GM19467 (cell line): ENCODE measurements at regions not wholly inside any gene's neighbourhood (a gene's known extent, or its start where the extent isn't known, plus 50 kb on each side); places are given as distances from the start of the nearest gene placed in this dataset.

Experiments used
- ATAC-seq: cut with Tn5 transposase; IDR thresholded peaks from one replicate; pipeline ENCODE4 v1.9.1; 2021; ENCODE audit warnings: mild to moderate bottlenecking, moderate library complexity; ENCODE audit not compliant: unreplicated experiment

DNA sequence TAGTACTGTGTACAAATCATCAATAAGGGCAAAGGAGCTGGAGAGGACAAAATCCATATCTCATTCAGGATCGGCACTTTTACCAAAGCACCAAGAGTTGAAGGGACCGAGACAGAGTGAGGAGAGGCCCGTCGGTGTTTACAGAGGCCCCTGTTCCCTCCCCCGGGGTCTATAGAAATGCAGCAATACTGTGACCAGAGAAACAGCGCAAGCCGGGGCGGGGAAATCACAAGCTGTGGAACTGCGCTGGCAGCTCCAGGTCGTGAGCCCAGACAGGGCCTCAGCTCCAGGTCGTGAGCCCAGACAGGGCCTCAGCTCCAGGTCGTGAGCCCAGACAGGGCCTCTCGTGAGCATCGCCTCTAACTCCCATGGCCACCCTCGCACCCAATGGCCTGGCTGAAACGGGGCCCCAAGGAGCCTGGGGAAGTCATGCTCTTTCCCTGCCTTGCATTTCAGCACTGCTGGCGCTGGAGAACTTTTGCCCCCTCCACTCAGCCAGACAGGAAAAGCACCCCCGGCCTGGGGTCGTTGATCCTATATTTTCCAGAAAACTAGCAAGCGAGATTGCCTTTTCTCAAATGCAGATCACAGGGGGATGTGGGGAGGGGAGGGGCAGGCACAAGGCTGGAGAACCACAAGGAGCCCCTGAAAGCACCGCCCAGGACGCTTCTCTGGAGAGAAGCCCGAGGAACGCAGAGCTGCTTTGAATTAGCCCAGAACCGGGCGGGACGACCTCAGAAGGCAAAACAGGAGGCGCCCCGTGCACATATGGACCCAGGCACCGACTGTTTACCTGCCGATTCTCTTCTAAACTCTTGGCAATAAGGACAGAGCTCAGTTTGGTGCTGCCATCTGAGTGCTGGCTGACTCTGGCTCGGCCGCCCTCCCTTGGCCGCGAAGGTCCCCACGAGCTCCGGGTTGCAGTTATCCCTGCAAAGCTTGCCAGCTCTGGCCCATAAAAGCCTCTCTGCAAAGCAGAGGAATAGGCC is 223.7 kb downstream of the ACKR3 start:
- ATAC-seq: no peak

DNA sequence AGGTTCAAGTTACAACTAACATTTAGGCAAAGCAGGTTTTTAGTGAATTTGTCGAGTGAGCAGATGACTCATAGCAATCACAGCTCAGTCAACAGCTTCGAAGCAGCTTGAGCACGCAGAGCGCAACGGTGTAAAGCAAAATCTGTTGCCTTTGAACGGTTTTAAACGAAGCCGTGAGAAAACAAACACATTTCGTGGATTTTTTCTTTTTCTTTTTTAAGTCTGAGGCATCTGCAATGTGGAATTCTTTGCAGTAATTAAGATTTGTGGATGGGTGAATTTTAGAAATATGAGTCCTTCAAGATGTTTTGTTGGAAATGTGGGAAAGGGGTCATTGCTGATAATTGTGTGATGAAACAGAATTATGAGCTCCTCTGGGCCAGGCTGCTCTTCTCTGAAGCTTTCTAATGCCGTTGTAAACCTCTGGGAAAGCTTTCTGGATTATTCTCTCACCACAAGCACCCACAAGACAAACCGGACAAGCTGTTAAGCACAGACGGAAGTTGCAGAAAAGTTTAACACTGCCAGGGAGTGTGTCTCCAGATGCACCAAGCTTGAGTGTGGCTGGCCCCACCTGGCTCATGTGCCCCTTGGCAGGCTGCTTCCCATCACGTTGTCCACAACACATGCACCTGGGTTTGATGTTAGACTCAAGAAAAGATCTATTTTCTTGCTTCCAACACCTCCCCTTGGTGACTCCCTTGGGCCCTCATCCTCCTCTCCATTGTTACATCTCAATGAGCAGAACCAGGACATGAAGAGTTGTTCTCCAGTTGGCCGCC is 224.7 kb downstream of the ACKR3 start:
- no peak for ATAC-seq

DNA sequence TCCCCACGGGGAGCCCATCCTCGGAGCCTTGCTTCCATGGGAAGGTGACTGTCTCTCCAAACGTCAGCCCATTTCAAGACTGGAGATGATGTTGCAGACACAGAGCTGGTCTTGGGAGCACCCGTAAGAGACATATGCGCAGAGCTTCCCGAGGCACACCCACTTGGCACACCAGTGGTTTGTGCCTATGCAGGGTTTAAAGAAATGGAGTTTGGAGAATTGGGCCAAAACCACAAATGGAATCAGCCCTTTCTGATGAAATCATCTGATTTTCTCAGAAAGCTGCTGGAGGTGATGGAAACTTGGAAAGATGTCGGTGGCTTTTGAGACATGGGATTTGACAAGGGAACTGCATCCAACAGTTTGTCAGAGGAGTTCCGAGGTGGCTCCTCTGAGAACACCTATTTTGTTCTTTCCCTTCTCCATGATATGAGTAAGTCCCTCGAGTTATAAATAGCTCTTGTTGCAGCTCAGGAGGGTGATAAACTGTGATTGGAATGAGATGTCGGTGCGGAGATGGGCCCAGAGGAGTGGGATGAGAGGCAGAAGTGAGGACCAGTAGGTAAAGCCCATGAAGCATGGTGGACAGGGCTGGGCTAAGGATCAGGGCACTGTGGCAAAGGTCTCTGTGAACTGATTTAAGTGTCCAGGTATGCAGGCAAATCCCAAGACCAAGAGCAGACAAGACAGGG is 225.7 kb downstream of the ACKR3 start:
- ATAC-seq: no peak

DNA sequence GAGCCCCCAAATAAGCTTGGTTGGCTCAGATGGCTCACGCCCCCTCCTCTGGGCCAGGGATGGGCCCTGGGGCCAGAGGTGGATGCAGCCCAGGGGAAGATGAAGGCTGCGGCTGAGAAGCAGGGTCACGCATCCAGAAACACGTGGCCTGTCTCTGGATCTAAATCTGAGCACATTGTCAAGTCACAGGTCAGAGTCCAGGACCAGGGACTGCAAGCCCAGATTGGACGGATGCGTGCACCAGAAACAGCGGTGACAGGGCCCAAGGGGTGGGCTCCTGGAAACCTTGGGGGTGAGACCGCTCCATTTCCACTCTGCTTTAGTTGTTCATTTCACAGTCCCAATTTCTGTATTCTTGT is 226.2 kb downstream of the ACKR3 start:
- ATAC-seq: no peak

DNA sequence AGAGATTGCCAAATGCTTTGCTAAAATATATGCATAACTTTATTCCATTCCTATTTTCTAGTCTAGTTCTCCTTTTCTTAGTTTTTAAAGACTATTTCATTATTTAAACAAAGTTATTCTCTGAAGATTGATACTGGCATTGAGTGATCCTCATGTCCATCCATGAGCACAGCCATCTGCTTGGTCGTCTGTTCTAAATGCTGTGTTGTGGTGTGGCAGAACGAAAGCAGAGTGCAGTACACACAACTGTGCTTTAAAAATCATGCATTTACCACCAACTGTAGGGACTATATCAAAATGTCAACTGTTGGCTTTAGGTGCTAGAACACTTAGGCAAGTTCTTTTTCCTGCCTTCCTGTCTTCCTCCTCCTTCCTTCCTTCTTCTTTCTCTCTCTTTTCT is 226.6 kb downstream of the ACKR3 start:
- no peak for ATAC-seq

DNA sequence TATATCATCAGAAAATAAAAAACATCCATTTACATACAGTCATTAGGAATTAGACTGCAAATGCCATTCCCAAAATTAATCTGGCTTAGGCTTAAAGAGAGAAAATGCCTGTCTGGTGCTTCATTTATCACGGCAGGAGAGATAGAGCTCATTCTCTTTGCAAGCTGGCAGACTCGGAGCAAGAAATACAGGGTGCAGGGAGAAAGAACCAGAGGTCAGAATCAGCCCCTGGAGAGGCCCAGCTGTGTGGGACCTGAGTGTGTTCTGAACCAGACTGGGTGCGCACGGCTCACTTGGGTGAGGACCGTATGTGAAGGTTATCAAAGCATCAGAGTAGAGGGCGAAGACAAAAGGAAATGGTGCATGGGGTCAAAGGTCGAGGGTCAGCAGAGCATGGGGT is 227.8 kb downstream of the ACKR3 start:
- ATAC-seq: no peak

DNA sequence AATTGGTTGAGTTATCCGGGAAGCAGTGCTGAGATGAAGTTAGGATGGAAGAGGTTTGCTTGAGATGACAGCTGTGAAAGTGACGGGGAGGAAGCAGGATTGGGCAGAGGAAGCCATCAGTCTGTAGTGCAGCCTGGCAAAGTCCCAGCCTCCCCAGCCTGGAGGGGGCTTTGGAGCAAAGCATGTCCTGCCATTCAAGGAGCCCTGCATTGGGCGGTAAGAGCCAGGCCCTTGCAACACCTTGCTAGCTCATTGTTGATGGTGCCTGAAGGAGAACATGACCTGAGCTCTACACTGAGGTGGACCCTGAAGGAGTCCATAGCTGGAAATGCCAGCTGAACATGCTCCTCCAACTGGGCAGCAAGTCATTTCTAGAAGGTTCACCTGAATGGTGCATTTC is 228.9 kb downstream of the ACKR3 start:
- no peak for ATAC-seq

DNA sequence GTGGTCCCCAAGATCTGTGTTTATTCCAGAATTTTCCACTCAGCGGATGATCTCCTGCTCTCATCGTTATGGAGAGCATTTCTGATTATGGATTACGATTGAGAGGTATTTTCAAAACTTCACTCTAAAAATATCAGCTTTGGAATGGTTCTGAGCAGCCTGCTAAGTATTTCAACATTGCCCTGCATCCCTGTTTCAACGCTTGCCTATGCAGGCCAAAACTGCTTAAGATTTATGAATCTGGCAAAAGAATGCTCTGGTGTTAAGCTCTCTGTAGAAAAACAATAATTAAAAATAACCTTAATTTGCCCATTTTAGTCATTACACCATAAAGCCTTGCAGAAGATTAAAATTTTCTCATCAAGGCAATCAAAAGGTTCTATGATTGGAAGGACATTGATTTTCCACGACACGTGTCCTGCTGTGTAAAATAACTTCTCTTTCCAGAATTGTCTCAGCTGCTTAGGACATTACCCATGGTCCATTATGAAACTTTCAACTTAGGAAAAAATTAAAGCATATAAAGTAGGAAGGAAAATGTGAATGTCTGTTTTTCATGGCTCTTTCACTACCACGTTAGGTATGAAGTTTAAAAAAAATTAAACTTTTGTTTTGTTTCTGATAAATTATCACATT is 229.9 kb downstream of the ACKR3 start:
- ATAC-seq: no peak

DNA sequence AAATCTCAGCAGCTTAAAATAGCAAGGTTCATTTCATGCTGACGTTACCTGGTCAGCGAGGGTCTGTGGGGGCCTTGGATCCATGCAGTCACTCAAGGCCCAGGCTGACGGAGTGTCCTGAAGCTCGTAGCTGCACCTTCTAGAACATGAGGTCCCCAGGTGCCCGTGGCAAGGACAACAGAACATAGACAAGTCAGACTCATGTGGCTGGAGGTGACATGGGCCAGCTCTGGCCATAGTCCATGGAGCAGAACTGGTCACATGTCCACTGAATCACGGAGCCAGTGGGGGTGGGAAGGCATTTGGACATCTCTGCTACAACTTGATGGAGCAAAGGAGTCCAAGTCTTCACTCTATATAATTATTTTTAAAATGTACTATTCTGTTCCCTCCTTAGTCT is 233.2 kb downstream of the ACKR3 start:
- no peak for ATAC-seq

DNA sequence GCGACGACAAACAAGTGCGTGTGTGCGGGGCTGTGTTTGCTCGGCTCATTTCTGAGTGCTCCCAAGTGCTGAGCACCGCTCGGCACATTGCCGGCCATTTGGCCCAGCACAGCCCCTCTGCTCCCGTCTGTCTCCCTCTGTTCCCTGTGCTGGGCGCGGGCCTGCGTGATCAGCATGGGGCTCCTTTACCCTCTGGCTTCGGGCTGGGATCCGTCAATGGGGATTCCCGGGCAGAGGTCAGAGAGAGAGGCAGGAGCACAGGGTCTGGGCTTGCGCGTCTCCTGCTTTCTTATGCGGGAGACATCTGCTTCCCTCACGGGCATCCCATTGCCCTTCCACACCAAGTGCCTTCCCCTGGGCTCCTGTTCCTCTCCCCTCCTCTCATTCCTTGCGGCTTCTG is 234.0 kb downstream of the ACKR3 start:
- ATAC-seq: no peak

DNA sequence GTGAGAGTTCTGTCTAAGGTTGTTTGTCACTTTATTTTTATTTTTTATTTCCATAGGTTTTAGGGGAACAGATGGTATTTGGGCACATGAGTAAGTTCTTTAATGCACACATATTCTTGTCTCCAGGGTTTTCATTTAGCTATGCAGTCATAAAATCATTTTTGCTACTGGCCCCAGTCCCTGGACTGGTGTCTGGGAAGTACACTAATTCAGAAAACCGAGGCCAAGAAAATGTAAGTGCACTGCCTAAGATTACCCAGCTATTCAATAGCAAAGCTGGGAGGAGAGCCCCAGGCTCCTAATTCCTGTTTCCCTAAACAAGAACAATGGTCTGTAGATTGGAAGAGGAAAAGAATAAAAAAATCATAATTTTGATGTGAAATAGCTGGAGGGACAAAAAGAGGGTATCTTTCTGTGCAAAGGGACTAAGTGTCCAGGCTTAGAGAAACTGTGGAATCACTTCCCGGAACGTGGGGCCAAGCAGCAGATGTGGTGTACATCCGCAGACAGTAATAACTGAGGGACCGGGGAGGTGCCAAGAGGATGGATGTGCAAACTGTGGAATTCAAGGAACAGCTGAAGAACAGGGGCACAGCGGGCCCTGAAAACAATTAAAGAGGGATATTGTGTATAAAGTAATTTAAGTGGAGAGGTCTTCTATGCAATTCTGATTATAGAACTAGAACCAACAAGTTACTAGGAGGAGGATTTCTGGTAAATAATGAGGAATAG is 236.3 kb downstream of the ACKR3 start:
- no peak for ATAC-seq

DNA sequence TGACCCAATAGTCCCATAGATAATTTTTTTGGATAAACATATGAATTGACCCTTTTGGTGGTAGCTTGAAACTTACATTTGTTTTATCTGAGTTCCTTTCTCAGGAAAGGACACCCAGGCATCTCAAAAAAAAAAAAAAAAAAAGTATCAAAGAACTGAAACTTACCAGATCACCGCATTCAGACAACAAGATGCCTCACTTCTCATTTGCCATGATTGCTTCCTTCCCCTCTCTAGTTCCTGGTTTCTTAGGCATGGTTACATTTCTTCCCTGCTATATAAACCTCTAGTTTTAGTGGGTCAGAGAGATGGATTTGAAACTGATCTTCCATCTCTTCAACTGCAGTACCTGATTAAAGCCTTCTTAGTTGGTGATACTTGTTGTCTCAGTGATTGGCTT is 240.1 kb downstream of the ACKR3 start:
- no peak for ATAC-seq

DNA sequence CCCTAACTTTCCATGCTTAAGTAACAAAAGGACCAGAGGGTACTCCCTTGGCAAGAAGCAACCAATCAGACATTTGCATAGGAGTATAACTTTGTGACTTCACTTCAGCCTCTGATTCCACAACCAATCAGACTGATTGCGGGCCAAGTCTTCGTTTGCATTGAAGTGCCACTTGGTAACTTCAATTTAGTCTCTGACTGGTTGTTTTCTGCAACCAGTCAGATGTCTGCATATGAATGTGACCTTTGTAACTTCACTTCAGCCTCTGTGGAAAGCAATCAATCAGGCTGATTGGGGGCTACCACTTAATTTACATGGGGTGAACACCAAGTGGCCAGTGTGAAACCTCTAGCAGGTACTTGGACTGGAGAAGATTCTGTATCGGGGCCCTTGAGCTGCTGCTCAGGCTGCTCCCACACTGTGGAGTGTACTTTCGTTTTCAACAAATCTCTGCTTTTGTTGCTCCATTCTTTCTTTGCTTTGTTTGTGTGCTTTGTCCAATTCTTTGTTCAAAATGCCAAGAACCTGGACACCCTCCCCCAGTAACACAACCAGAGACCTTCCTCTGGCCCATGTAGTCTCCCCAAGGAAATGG is 241.5 kb downstream of the ACKR3 start:
- ATAC-seq: no peak

DNA sequence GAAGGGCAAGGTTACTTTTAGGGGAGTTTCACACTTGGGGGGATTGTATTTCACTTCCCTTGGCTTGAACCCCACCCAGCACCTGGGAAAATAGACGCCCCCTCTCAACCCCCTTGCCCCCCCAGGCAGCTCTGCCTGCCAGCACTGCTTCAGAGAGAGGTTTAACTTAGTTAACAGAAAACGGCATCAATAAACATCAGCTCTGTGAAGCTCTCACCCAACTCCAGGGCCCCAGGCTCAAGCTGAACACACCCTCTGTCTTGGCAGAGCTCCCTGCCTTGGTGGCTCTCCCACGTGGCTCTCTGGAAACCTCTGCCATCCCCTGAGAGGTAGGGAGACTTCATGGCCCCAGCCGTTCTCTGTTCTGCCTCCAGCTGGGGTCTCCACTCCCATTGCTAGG is 244.1 kb downstream of the ACKR3 start:
- no peak for ATAC-seq

DNA sequence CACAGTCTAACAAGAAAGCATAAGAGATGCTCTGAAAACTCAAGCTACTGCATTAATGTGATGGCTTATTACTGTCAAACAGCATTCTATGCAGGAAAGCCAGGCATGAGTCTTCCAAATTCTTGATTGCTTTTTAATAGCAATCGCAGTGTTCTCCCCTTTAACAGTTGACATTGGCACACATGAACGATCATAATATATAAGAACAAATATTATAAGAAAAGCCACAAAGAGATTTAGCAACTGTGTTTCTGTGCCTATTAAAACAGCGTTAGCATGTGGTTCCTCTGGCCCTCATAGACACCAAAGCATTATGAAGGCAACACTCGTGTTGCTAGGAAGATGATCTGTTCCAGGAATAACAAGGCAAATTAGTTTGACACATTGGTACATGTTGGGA is 245.0 kb downstream of the ACKR3 start:
- no peak for ATAC-seq

DNA sequence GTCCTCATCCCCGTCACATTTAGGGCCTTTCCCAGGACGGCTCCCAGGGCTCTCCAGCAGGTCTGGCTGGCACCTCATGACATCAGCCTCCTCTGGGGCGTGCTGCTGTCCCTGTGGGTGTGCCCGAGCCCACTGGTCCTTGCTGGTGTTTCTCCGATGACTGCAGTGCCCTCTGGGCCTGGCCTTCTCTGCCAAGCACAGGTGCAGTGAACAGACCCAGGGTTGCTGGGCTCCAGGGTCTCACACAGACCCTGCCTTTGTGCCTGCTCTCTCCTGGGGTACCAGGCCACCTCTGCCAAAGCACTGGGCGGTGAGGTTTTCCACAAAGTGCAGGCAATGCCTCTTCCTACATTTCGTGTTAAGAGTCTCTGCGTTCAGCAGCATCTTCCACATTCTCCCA is 246.1 kb downstream of the ACKR3 start:
- no peak for ATAC-seq

DNA sequence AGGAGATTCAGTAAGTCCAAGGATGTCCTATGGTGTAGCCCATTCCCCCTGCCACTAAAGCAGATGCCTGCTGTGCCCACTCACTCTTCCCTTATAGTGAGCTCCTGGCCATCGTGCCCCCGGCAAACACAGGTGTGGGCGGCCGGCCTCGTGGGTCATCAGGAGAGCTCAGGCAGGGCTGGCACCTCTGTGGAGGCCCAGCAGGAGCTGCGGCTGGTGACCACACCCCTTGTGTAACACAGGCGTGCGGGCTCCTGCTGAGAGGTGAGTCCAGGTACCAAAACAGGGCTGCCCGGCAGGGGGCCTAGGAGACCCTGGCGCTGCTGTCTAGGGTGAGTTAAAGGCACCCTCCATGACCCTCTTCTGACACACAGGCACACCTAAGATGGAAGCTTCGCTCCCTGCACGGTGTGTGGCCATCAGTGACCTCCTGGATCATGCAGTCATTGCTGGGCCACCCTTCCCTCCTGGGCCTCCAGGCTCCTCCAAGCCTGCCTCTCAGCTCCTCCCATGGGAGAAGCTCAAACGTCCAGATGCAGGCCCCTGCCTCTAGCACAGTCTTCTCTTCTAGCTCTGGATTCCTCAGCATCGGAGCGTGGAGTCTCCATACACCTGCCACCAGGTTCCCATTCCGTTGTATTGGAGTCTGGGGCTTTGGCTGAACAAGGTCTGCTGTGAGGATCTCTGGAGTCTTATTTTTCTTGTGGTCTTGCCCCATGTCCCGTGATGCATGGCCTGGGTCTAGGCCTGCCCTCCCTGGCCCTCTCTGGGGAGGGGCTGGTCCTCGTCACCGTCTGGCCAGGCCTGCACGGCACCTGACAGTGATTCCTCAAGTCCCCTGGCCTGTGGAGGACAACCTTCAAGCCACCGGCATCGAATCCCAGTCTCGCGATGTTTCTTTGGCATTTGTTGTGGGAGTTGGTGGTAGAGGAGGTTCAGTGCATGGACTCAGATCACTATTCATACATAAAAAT is 246.9 kb downstream of the ACKR3 start:
- no peak for ATAC-seq

DNA sequence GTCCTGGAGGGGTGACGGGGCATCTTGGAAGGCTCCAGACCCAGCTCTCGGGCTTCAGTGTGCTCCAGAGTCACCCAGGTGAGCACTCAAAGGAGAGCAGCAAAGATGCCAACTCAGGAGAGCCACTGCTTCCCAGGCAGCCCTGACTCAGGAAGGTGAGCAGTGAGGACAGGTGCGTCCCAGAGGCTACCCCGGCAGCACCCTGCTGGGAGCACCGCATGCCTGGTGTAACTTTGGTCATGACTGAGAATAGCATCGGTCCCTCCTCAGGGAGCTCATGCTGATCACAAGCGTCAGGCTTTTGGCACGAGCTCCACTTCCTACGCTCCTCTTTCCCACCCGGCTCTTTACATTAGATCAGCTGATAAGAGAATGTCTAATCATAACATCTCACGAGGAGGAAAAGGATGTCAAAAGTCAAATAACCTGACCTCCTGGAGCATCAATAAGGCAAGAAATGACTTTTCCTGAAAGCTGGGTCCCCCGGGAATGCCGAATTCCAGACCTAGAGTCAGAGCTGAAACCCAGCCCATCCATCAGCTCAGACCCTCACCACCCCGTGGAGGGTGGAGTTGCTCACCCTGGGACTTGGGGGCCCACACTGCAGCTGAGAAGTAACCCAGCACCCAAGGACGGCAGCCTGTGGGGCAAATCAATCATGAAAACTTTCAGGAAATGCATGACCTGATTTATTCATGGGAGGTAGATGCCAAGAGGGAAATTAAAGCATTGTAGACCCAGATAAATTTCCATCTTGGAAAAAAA is 248.8 kb downstream of the ACKR3 start:
- no peak for ATAC-seq
